GM23338 (cell line): ENCODE measurements at regions not wholly inside any gene's neighbourhood (a gene's known extent, or its start where the extent isn't known, plus 50 kb on each side); places are given as distances from the start of the nearest gene placed in this dataset.

Experiments
- EZH2 ChIP-seq: fragments of 200-600 bp; sonication (generic); IDR thresholded peaks from one replicate; pipeline ENCODE4 v1.8.0; 2017; ENCODE audit warnings: antibody characterized with exemption, mild to moderate bottlenecking, low read depth; ENCODE audit not compliant: unreplicated experiment
- POLR2AphosphoS5 ChIP-seq: IDR thresholded peaks from 2 replicates; pipeline ENCODE4 v1.6.1; 2016; ENCODE audit warnings: antibody characterized with exemption, low read depth
- ZNF331 ChIP-seq: fragments of 250-450 bp; sonication (Bioruptor Pico); IDR thresholded peaks from 2 replicates; pipeline ENCODE4 v1.5.0; 2020; ENCODE audit warnings: low read depth, mild to moderate bottlenecking, moderate library complexity
- TF ChIP-seq, protein P1 (sequence below), 2 experiments: fragments of 200-600 bp in 1 of 2; sonication (generic) in 1 of 2; conservative IDR thresholded peaks; 2 replicates each; pipeline versions ENCODE4 v1.5.1 to v1.6.1; 2016 to 2017; ENCODE audit warnings: antibody characterized with exemption in 2 of 2, low read depth in 2 of 2, mild to moderate bottlenecking in 2 of 2, moderate library complexity in 1 of 2
- TF ChIP-seq, protein P2 (sequence below): IDR thresholded peaks from 2 replicates; pipeline ENCODE4 v1.6.1; 2016; ENCODE audit warnings: antibody characterized with exemption

DNA sequence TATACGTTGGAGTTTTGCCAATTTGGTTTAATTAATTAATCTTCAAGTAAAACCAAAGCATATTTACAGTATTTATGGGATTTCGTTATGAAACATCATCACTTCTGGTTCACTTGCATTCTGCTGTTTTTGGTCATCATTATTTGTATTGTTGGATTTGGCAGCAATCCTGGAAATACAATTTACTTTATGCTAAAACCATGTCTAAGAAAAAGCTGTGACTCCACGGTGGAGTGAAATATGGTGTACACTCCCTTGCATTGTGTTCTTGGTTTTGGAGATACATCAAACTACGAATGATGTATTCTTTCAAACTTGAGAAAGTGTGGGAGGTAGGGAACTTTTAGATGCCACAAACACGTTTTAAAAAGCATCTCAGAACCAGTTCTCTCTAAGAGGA, 106.4 kb downstream of the CTAGE1 start:
- TF ChIP-seq, protein P1, sequence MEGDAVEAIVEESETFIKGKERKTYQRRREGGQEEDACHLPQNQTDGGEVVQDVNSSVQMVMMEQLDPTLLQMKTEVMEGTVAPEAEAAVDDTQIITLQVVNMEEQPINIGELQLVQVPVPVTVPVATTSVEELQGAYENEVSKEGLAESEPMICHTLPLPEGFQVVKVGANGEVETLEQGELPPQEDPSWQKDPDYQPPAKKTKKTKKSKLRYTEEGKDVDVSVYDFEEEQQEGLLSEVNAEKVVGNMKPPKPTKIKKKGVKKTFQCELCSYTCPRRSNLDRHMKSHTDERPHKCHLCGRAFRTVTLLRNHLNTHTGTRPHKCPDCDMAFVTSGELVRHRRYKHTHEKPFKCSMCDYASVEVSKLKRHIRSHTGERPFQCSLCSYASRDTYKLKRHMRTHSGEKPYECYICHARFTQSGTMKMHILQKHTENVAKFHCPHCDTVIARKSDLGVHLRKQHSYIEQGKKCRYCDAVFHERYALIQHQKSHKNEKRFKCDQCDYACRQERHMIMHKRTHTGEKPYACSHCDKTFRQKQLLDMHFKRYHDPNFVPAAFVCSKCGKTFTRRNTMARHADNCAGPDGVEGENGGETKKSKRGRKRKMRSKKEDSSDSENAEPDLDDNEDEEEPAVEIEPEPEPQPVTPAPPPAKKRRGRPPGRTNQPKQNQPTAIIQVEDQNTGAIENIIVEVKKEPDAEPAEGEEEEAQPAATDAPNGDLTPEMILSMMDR (conservative IDR thresholded peaks at IDR 0.05; ENCODE audit: low read depth in 2 of 2) = no peak
- TF ChIP-seq EZH2 (no peak), POLR2AphosphoS5 (no peak), ZNF331 (CRISPR knock-in tag) (no peak)
- TF ChIP-seq, protein P2, sequence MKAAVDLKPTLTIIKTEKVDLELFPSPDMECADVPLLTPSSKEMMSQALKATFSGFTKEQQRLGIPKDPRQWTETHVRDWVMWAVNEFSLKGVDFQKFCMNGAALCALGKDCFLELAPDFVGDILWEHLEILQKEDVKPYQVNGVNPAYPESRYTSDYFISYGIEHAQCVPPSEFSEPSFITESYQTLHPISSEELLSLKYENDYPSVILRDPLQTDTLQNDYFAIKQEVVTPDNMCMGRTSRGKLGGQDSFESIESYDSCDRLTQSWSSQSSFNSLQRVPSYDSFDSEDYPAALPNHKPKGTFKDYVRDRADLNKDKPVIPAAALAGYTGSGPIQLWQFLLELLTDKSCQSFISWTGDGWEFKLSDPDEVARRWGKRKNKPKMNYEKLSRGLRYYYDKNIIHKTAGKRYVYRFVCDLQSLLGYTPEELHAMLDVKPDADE = no peak
